BE2C (cell line): ENCODE measurements at regions not wholly inside any gene's neighbourhood (a gene's known extent, or its start where the extent isn't known, plus 50 kb on each side); places are given as distances from the start of the nearest gene placed in this dataset.
"Not testable (repeated sequence)": the region's sequence is repeated elsewhere in the genome, so short reads cannot be mapped to it uniquely, and the experiment has no call there.

Experiments
- DNase-seq: peaks from one replicate; pipeline ENCODE4 v3.0.0-alpha.2; 2020
- H3K27me3 ChIP-seq: fragments of 250-450 bp; sonication (Bioruptor Pico); 2 replicates; pipeline ENCODE4 v1.5.1; 2020; ENCODE audit warnings: mild to moderate bottlenecking
- H3K36me3 ChIP-seq: fragments of 250-450 bp; sonication (Bioruptor Pico); 2 replicates; pipeline ENCODE4 v1.5.1; 2020; ENCODE audit warnings: mild to moderate bottlenecking
- H3K4me1 ChIP-seq: fragments of 250-450 bp; sonication (Bioruptor Pico); 2 replicates; pipeline ENCODE4 v1.5.1; 2020
- H3K4me3 ChIP-seq: 2 replicates; pipeline ENCODE4 v1.5.1; 2011; ENCODE audit warnings: low read depth, low read length
- H3K9me3 ChIP-seq: fragments of 250-450 bp; sonication (Bioruptor Pico); 2 replicates; pipeline ENCODE4 v1.5.1; 2020
- TF ChIP-seq, protein P1 (sequence below): IDR thresholded peaks from 2 replicates; pipeline ENCODE4 v1.5.1; 2012; ENCODE audit warnings: mild to moderate bottlenecking, low read depth, low read length

DNA sequence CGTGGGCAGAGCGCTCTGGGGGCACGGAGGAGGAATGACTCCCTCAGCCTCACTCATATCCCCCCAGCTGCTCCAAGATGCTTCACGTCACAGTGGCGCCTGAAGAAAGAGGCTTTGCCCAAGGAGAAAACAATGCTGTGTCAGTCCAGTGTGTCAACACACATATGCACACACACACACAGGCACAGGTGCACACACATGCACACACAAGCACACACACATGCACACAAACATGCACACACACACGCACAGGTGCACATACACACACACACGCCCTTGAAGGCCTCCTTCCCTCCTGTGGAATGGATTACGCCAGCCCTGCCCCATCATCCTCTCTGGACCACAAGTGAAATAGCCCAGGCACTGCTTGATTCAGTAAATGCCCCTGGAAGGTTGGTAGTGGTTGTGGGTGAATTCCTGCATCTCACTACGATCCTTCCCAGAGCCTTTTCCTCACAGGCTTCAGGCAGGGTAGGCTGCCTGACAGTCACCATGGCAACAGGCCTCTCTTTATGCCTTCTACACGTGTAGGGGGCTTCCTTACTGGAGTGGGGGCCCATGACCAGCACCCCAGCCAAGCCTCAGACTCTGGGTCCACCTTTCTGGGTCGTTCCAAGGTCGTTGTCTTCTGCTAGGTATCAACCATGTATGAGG, 371.5 kb upstream of the PODXL start:
- TF ChIP-seq, protein P1, sequence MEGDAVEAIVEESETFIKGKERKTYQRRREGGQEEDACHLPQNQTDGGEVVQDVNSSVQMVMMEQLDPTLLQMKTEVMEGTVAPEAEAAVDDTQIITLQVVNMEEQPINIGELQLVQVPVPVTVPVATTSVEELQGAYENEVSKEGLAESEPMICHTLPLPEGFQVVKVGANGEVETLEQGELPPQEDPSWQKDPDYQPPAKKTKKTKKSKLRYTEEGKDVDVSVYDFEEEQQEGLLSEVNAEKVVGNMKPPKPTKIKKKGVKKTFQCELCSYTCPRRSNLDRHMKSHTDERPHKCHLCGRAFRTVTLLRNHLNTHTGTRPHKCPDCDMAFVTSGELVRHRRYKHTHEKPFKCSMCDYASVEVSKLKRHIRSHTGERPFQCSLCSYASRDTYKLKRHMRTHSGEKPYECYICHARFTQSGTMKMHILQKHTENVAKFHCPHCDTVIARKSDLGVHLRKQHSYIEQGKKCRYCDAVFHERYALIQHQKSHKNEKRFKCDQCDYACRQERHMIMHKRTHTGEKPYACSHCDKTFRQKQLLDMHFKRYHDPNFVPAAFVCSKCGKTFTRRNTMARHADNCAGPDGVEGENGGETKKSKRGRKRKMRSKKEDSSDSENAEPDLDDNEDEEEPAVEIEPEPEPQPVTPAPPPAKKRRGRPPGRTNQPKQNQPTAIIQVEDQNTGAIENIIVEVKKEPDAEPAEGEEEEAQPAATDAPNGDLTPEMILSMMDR = no peak
- H3K4me3 ChIP-seq = no peak overlapping the region
- no peaks in the 10 kb centered on the region for H3K9me3 ChIP-seq
- DNase-seq = no peak
- peaks cover 4% of the 10 kb centered on the region; the same call in 1 of the 2 replicates for H3K27me3 ChIP-seq
- H3K4me1 ChIP-seq = no peaks in the 10 kb centered on the region; the same call in 1 of the 2 replicates
- no peaks in the 10 kb centered on the region for H3K36me3 ChIP-seq

DNA sequence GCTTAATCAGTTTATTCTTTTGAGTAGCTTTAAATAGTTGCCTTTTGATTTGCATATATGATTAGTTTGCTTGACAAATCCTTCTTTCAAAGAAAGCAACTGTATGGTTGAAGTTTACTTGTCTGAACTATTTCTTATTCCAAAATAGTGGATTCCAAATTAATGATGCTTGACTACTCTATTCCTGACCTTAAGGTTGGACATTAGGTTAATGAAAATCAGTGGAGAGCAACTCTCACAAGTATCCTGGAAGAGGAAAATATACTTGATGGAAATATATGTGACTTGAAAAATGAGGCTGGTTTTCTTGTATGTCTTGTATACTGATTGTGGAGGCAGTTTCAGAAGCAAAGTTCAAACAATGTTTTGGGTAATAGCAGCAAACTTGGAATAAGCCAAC, 369.2 kb upstream of the PODXL start:
- no peaks in the 10 kb centered on the region; the same call in 1 of the 2 replicates for H3K4me1 ChIP-seq
- DNase-seq = no peak
- H3K27me3 ChIP-seq = no peaks in the 10 kb centered on the region
- no peaks in the 10 kb centered on the region for H3K9me3 ChIP-seq
- no peak overlapping the region for H3K4me3 ChIP-seq
- TF ChIP-seq, protein P1 = no peak
- no peaks in the 10 kb centered on the region for H3K36me3 ChIP-seq

DNA sequence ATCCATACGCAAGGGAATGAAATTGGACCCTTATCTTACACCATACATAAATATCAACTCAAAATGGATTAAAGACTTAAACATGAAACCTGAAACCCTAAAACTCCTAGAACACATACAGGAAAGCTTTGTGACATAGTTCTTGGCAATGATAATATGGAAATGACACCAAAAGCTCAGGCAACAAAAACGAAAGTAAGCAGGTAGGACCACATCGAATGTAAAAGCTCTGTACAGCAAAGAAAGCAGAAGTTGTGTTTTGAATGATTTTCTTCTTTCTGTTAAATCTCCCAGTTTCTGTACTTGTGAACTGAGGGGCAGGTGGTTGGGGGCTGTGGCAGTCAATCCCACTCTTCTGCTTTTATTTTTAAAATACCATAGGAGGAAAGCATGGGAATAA, 368.4 kb upstream of the PODXL start:
- DNase-seq = no peak
- H3K27me3 ChIP-seq = no peaks in the 10 kb centered on the region
- H3K9me3 ChIP-seq = no peaks in the 10 kb centered on the region
- peak overlapping the region; percentile 42 for H3K4me3 ChIP-seq
- H3K4me1 ChIP-seq = no peaks in the 10 kb centered on the region; the same call in 1 of the 2 replicates
- no peaks in the 10 kb centered on the region for H3K36me3 ChIP-seq
- TF ChIP-seq, protein P1 = no peak

DNA sequence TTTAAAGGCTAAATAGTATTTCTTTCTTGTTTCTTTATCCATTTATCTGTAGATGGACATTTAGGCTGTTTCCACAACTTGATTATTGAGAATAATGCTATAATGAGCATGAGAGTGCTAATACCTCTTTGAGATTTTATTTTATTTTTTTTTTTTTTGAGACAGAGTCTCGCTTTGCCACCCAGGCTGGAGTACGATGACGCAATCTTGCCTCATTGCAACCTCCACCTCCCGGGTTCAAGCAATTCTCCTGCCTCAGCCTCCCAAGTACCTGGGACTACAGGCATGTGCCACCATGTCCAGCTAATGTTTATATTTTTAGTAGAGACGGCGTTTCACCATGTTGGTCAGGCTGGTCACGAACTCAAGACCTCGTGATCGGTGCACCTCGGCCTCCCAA, 366.5 kb upstream of the PODXL start:
- H3K9me3 ChIP-seq, H3K4me1 ChIP-seq, H3K27me3 ChIP-seq, H3K36me3 ChIP-seq, DNase-seq, H3K4me3 ChIP-seq: not testable (repeated sequence)

DNA sequence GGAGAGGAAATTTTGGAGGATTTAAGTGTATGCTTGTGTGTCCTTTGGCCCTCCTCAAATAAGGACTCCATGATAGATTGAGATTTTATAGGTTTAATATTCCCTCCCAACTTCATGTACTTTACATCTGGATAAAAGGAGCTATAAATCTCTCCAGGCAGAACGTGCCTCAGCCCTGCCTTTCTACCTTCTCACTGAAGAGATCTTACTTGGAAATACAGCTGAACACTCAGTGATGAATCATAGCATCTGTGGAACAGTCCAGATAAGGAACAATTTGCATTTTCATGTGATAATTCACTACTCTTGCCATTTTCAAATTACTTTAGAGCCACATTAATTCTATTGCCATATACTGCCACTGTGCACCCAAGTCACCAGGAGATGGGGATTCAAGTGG, 364.6 kb upstream of the PODXL start:
- Histone ChIP-seq H3K36me3 (no peaks in the 10 kb centered on the region), H3K4me3 (no peak overlapping the region), H3K27me3 (no peaks in the 10 kb centered on the region), H3K4me1 (no peaks in the 10 kb centered on the region; the same call in 1 of the 2 replicates), H3K9me3 (no peaks in the 10 kb centered on the region)
- no peak for DNase-seq
- TF ChIP-seq, protein P1 = no peak

DNA sequence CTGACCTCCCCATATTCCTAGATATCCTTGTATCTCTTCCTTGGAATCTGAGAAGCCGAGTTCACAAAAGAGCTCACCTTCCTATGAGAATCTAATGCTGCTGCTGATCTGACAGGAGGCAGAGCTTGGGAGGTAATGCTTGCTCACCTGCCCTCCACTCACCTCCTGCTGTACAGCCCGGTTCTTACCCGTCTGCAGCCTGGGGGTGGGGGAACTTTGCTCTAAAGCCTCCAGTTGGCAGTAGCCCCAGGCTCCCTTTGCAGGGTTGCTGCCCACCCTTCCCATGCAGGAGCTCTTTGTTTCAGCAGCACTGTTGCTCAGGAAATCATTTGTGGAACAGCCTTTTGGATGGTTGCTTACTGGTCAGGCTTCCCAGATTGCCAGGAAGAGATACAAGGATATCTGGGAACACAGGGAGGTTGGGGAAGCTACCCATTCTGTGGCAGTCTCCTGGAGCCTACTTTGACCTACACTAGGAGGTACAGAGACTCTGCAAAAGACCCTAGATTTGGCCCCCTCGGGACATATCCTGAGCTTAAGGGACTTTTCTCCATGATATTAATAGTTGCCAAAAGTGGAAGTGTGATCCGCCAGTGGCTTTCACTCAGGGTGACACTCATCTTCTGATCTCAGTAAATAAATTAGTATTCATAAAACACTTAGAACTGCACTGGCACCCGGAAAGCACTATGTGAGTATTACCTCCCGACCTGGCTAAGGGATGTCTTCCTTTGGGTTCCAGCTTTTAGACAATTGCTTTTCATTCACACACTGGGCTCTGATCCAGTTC, 363.7 kb upstream of the PODXL start:
- H3K9me3 ChIP-seq = no peaks in the 10 kb centered on the region
- DNase-seq = no peak
- no peaks in the 10 kb centered on the region for H3K36me3 ChIP-seq
- TF ChIP-seq, protein P1 = no peak
- no peak overlapping the region for H3K4me3 ChIP-seq
- no peaks in the 10 kb centered on the region for H3K4me1 ChIP-seq
- no peaks in the 10 kb centered on the region for H3K27me3 ChIP-seq
